Smooth muscle cell (in vitro differentiated cells): ENCODE measurements at regions not wholly inside any gene's neighbourhood (a gene's known extent, or its start where the extent isn't known, plus 50 kb on each side); places are given as distances from the start of the nearest gene placed in this dataset.

ENCODE experiments used
- DNase-seq: peaks from one replicate; lab custom pipeline; 2025; ENCODE audit not compliant: unreplicated experiment; lab: John Stamatoyannopoulos, UW
- H2AFZ ChIP-seq: fragments of 200-600 bp; sonication (generic); 2 replicates; pipeline ENCODE4 v1.6.0; 2016; ENCODE audit warnings: antibody characterized with exemption, low read depth, mild to moderate bottlenecking
- H3F3A ChIP-seq: fragments of 200-600 bp; sonication (generic); 2 replicates; pipeline ENCODE4 v1.6.0; 2017; ENCODE audit warnings: antibody characterized with exemption, low read depth
- H3K27ac ChIP-seq: fragments of 200-600 bp; sonication (generic); 2 replicates; pipeline ENCODE4 v1.5.1; 2016; ENCODE audit warnings: low read depth, mild to moderate bottlenecking
- H3K27me3 ChIP-seq: fragments of 200-600 bp; sonication (generic); 2 replicates; pipeline ENCODE4 v1.6.1; 2016; ENCODE audit warnings: low read depth, mild to moderate bottlenecking
- H3K36me3 ChIP-seq: fragments of 200-600 bp; sonication (generic); 2 replicates; pipeline ENCODE4 v1.5.1; 2016; ENCODE audit warnings: low read depth
- H3K4me1 ChIP-seq: fragments of 200-600 bp; sonication (generic); 2 replicates; pipeline ENCODE4 v1.5.1; 2016; ENCODE audit warnings: low read depth
- H3K4me2 ChIP-seq: fragments of 200-600 bp; sonication (generic); 2 replicates; pipeline ENCODE4 v1.6.0; 2016; ENCODE audit warnings: mild to moderate bottlenecking
- H3K4me3 ChIP-seq: fragments of 200-600 bp; sonication (generic); 2 replicates; pipeline ENCODE4 v1.5.1; 2016; ENCODE audit warnings: mild to moderate bottlenecking
- H3K79me2 ChIP-seq: fragments of 200-600 bp; sonication (generic); 2 replicates; pipeline ENCODE4 v1.6.0; 2016; ENCODE audit warnings: low read depth, mild to moderate bottlenecking
- H3K9ac ChIP-seq: fragments of 200-600 bp; sonication (generic); 2 replicates; pipeline ENCODE4 v1.6.0; 2016; ENCODE audit warnings: low read depth
- H3K9me3 ChIP-seq: fragments of 200-600 bp; sonication (generic); replicated peaks from 2 replicates; pipeline ENCODE4 v1.5.1; 2016; ENCODE audit warnings: low read depth
- H4K20me1 ChIP-seq: fragments of 200-600 bp; sonication (generic); 2 replicates; pipeline ENCODE4 v1.6.0; 2016; ENCODE audit warnings: low read depth
- WGBS: methylation state at CpG from one replicate; pipeline ENCODE4 v1.1.7; 2016; ENCODE audit warnings: low lambda C conversion rate; 5-methylcytosine and 5-hydroxymethylcytosine counted together
- TF ChIP-seq, protein P1 (sequence below): fragments of 200-600 bp; sonication (generic); IDR thresholded peaks from 2 replicates; pipeline ENCODE4 v1.5.1; 2017; ENCODE audit warnings: borderline replicate concordance, mild to moderate bottlenecking, antibody characterized with exemption; ENCODE audit not compliant: insufficient read depth, poor library complexity, severe bottlenecking

DNA sequence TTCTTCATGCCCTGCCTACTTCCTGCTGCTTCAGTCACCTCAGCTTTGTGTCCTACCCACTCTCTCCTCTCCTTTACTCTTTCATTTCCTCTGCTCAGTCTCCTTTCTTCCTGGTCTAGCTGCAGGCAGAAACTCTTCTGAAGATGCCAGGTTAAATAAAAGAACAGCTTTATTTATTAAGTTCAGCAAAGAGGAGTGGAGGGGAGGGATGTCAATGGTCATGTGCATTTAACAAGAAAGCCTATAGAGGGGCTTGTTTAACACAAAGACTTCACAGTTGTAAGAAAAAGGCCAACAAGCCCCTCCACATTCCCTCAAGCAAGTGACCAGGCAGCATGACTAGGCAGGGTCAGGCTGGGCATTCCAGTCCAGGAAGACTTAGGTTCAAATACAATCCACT is 609.2 kb downstream of the INSC start:
- Histone ChIP-seq H3K9me3 (no peaks in the 10 kb centered on the region), H3F3A (no peaks in the 10 kb centered on the region), H3K4me2 (no peak overlapping the region), H3K36me3 (no peaks in the 10 kb centered on the region), H3K27me3 (no peaks in the 10 kb centered on the region), H3K4me3 (no peak overlapping the region), H3K79me2 (no peaks in the 10 kb centered on the region), H3K9ac (no peak overlapping the region), H2AFZ (no peak overlapping the region), H3K27ac (no peak overlapping the region), H4K20me1 (no peaks in the 10 kb centered on the region), H3K4me1 (no peaks in the 10 kb centered on the region)
- DNase-seq, result no peak
- TF ChIP-seq, protein P1, sequence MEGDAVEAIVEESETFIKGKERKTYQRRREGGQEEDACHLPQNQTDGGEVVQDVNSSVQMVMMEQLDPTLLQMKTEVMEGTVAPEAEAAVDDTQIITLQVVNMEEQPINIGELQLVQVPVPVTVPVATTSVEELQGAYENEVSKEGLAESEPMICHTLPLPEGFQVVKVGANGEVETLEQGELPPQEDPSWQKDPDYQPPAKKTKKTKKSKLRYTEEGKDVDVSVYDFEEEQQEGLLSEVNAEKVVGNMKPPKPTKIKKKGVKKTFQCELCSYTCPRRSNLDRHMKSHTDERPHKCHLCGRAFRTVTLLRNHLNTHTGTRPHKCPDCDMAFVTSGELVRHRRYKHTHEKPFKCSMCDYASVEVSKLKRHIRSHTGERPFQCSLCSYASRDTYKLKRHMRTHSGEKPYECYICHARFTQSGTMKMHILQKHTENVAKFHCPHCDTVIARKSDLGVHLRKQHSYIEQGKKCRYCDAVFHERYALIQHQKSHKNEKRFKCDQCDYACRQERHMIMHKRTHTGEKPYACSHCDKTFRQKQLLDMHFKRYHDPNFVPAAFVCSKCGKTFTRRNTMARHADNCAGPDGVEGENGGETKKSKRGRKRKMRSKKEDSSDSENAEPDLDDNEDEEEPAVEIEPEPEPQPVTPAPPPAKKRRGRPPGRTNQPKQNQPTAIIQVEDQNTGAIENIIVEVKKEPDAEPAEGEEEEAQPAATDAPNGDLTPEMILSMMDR, result no peak

DNA sequence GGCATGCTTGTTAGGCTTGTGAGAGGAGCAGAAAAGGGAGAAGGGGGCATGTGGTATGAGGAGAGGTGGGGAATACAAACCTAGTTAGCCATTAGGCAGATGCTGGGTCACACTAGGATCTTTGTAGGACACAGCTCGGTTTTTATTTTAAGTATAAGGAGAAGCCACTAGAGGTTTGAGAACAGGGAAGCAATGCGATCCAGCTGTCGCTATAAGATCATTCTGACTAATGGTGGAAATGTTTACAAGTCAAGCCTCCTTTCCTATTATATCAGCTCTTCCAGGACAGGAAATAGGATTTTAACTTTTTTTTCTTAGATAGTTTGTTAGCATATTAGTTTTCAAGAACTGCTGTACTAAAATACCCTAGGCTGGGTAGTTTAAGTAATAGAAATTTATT is 609.9 kb downstream of the INSC start:
- H3K27ac ChIP-seq, result no peak overlapping the region
- H3K4me2 ChIP-seq, result no peak overlapping the region
- H3K79me2 ChIP-seq, result no peaks in the 10 kb centered on the region
- peak overlapping the region; percentile 4 for H2AFZ ChIP-seq
- WGBS, result 74% methylated on average over 3 of the region's 3 CpGs
- no peak overlapping the region for H3K4me3 ChIP-seq
- H3K36me3 ChIP-seq, result no peaks in the 10 kb centered on the region
- no peaks in the 10 kb centered on the region for H3F3A ChIP-seq
- no peak overlapping the region for H3K9ac ChIP-seq
- DNase-seq, result no peak
- no peaks in the 10 kb centered on the region for H3K4me1 ChIP-seq
- no peaks in the 10 kb centered on the region for H4K20me1 ChIP-seq
- H3K9me3 ChIP-seq, result no peaks in the 10 kb centered on the region
- H3K27me3 ChIP-seq, result no peaks in the 10 kb centered on the region
- TF ChIP-seq, protein P1, result no peak

- TF ChIP-seq, protein P1, result no peak
- H3K27me3 ChIP-seq, result no peaks in the 10 kb centered on the region
- H3K36me3 ChIP-seq, result no peaks in the 10 kb centered on the region
- H3K4me2 ChIP-seq, result no peak overlapping the region
- 97% methylated on average over 2 of the region's 2 CpGs for WGBS
- no peak overlapping the region for H3K4me3 ChIP-seq
- H3K9me3 ChIP-seq, result no peaks in the 10 kb centered on the region
- no peaks in the 10 kb centered on the region for H4K20me1 ChIP-seq
- DNase-seq, result no peak
- no peak overlapping the region for H3K27ac ChIP-seq
- H2AFZ ChIP-seq, result no peak overlapping the region
- no peaks in the 10 kb centered on the region for H3F3A ChIP-seq
- no peaks in the 10 kb centered on the region for H3K4me1 ChIP-seq
- H3K9ac ChIP-seq, result no peak overlapping the region
- no peaks in the 10 kb centered on the region for H3K79me2 ChIP-seq
These were observed 610.5 kb downstream of the INSC start for GRCh38 chr11:15725246-15725645.

GRCh38 chr11:15726221-15726746 is 611.6 kb downstream of the INSC start:
- TF ChIP-seq, protein P1, result no peak
- H3K27me3 ChIP-seq, result no peaks in the 10 kb centered on the region

More at GRCh38 chr11:15726221-15726746, 611.6 kb downstream of the INSC start:
- Histone ChIP-seq H3K4me2 (no peak overlapping the region), H3K27ac (no peak overlapping the region), H3K36me3 (no peaks in the 10 kb centered on the region), H3K9me3 (no peaks in the 10 kb centered on the region), H3K79me2 (no peaks in the 10 kb centered on the region), H3K4me3 (no peak overlapping the region), H4K20me1 (no peaks in the 10 kb centered on the region), H3K9ac (no peak overlapping the region), H2AFZ (peak overlapping the region; percentile 14), H3F3A (no peaks in the 10 kb centered on the region), H3K4me1 (no peaks in the 10 kb centered on the region)
- DNase-seq, result no peak
- 60% methylated on average over 3 of the region's 3 CpGs for WGBS
